CD14-positive monocyte (primary cell): ENCODE measurements at regions not wholly inside any gene's neighbourhood (a gene's known extent, or its start where the extent isn't known, plus 50 kb on each side); places are given as distances from the start of the nearest gene placed in this dataset.

Experiments used
- DNase-seq, 3 donors: peaks; one replicate each; pipeline ENCODE4 v3.0.0-alpha.2; 2011 to 2022
- H2AFZ ChIP-seq: 2 replicates; pipeline ENCODE4 v1.6.0; 2012; ENCODE audit warnings: mild to moderate bottlenecking, low read depth, low read length, inconsistent platforms; ENCODE audit not compliant: insufficient read depth, poor library complexity, severe bottlenecking
- H3K27ac ChIP-seq, 2 donors: 1 replicate in 1 of 2; 2 replicates in 1 of 2; pipeline ENCODE4 v1.5.1; 2012 to 2013; ENCODE audit warnings: low read length in 2 of 2, control low read depth in 1 of 2, inconsistent platforms in 1 of 2, low read depth in 1 of 2, mild to moderate bottlenecking in 1 of 2
- H3K27me3 ChIP-seq, 2 donors: one replicate each; pipeline versions ENCODE4 v1.6.0 to v1.6.1; 2011 to 2013; ENCODE audit warnings: low read length in 2 of 2; ENCODE audit not compliant: control insufficient read depth in 2 of 2, insufficient read depth in 2 of 2
- H3K36me3 ChIP-seq, 2 donors: replicated peaks in 1 of 2; 1 replicate in 1 of 2; 2 replicates in 1 of 2; pipeline versions ENCODE4 v1.5.1 to v1.6.1; 2012 to 2013; ENCODE audit warnings: low read length in 2 of 2, control low read depth in 1 of 2, inconsistent platforms in 1 of 2, mild to moderate bottlenecking in 1 of 2; ENCODE audit not compliant: insufficient read depth in 2 of 2, control insufficient read depth in 1 of 2
- H3K4me1 ChIP-seq, 2 donors: 1 replicate in 1 of 2; 2 replicates in 1 of 2; pipeline versions ENCODE4 v1.5.1 to v1.6.1; 2012 to 2013; ENCODE audit warnings: low read length in 2 of 2, control low read depth in 1 of 2, inconsistent platforms in 1 of 2, mild to moderate bottlenecking in 1 of 2, moderate library complexity in 1 of 2; ENCODE audit not compliant: insufficient read depth in 2 of 2, control insufficient read depth in 1 of 2
- H3K4me2 ChIP-seq: replicated peaks from 2 replicates; pipeline ENCODE3; 2012; ENCODE audit warnings: low read length, moderate library complexity, mild to moderate bottlenecking; ENCODE audit not compliant: poor library complexity, severe bottlenecking; ENCODE audit errors: extremely low read depth
- H3K4me3 ChIP-seq, 3 experiments: fragments of 200-600 bp in 1 of 3; sonication (generic) in 1 of 3; replicated peaks in 1 of 3; 1 replicate in 2 of 3; 2 replicates in 1 of 3; pipeline ENCODE4 v1.5.1; 2011 to 2013; ENCODE audit warnings: low read length in 3 of 3, mild to moderate bottlenecking in 3 of 3, control low read depth in 2 of 3, low read depth in 2 of 3, inconsistent platforms in 1 of 3, moderate library complexity in 1 of 3
- H3K79me2 ChIP-seq: 2 replicates; pipeline ENCODE4 v1.6.0; 2012; ENCODE audit warnings: mild to moderate bottlenecking, control low read depth, inconsistent platforms, low read length, moderate library complexity; ENCODE audit not compliant: insufficient read depth
- H3K9ac ChIP-seq: 2 replicates; pipeline ENCODE4 v1.6.0; 2017; ENCODE audit warnings: low read length, mild to moderate bottlenecking; ENCODE audit not compliant: insufficient read depth, poor library complexity, severe bottlenecking
- H3K9me3 ChIP-seq, 2 donors: replicated peaks in 1 of 2; 1 replicate in 1 of 2; 2 replicates in 1 of 2; pipeline versions ENCODE4 v1.5.1 to v1.6.1; 2012 to 2013; ENCODE audit warnings: low read length in 2 of 2, control low read depth in 1 of 2; ENCODE audit not compliant: control insufficient read depth in 1 of 2, insufficient read depth in 1 of 2
- H4K20me1 ChIP-seq: 2 replicates; pipeline ENCODE4 v1.6.0; 2012; ENCODE audit warnings: mild to moderate bottlenecking, low read length, control low read depth, moderate library complexity; ENCODE audit not compliant: insufficient read depth
- H3K27ac Mint-ChIP-seq, 7 donors: one replicate each; pipeline ENCODE4 v1.8.0; 2020; ENCODE audit warnings: mild to moderate bottlenecking in 7 of 7, mixed read lengths in 7 of 7, moderate library complexity in 6 of 7, inconsistent platforms in 2 of 7
- H3K27me3 Mint-ChIP-seq, 3 donors: one replicate each; pipeline ENCODE4 v1.8.0; 2021 to 2022; ENCODE audit warnings: low read depth in 3 of 3, mild to moderate bottlenecking in 3 of 3, mixed read lengths in 3 of 3, moderate library complexity in 3 of 3, inconsistent platforms in 1 of 3
- H3K36me3 Mint-ChIP-seq, 2 donors: one replicate each; pipeline ENCODE4 v1.8.0; 2020; ENCODE audit warnings: mixed read lengths in 2 of 2, inconsistent platforms in 1 of 2, mild to moderate bottlenecking in 1 of 2
- H3K4me1 Mint-ChIP-seq: one replicate; pipeline ENCODE4 v1.8.0; 2020; ENCODE audit warnings: mild to moderate bottlenecking, mixed read lengths
- H3K4me3 Mint-ChIP-seq, 2 donors: one replicate each; pipeline ENCODE4 v1.8.0; 2020; ENCODE audit warnings: mild to moderate bottlenecking in 2 of 2, mixed read lengths in 2 of 2, moderate library complexity in 1 of 2
- H3K9me3 Mint-ChIP-seq, 7 donors: one replicate each; pipeline ENCODE4 v1.8.0; 2020 to 2022; ENCODE audit warnings: mixed read lengths in 7 of 7, mild to moderate bottlenecking in 6 of 7, moderate library complexity in 6 of 7, inconsistent platforms in 2 of 7
- CTCF ChIP-seq: fragments of 200-600 bp; IDR thresholded peaks from one replicate; pipeline ENCODE4 v1.8.0; 2022; ENCODE audit warnings: antibody characterized with exemption, mild to moderate bottlenecking
- WGBS: methylation state at CpG from one replicate; pipeline ENCODE4 v1.1.5; 2013; ENCODE audit warnings: missing lambda C conversion rate; ENCODE audit not compliant: insufficient coverage; 5-methylcytosine and 5-hydroxymethylcytosine counted together
- intact Hi-C, 2 donors: fragments of 100-400 bp; cut with micrococcal nuclease; formaldehyde crosslinking; loops; one replicate each; pipeline versions ENCODE4 v1.15.0 to v1.15.1; 2023

GRCh38 chr3:104555728-104556127, 811.0 kb upstream of the ALCAM start:
- Histone ChIP-seq H3K36me3 (no peaks in the 10 kb centered on the region), H3K27me3 (no peaks in the 10 kb centered on the region), H3K27ac (no peak overlapping the region), H3K4me2 (no peak overlapping the region), H4K20me1 (no peaks in the 10 kb centered on the region), H3K4me3 (no peak overlapping the region), H3K9ac (no peak overlapping the region), H3K9me3 (no peaks in the 10 kb centered on the region), H3K4me1 (peaks cover 0 to 8% of the 10 kb centered on the region in 2 donors), H2AFZ (no peak overlapping the region), H3K79me2 (no peaks in the 10 kb centered on the region)
- TF ChIP-seq CTCF, result no peak
- Mint-ChIP-seq H3K27me3 (peaks cover 0 to 3% (median 2%) of the 10 kb centered on the region in 3 donors), H3K27ac (no peak overlapping the region), H3K36me3 (no peaks in the 10 kb centered on the region), H3K9me3 (peaks cover 0 to 4% (median 0%) of the 10 kb centered on the region in 7 donors), H3K4me1 (peaks cover 6% of the 10 kb centered on the region), H3K4me3 (no peak overlapping the region)
- intact Hi-C loops, result no loop called here
- no CpG with 5 or more reads among the region's 1 CpG for WGBS
- no peak for DNase-seq

- peak overlapping the region in 2 of 7 donors; percentile 5 to 57 for H3K27ac Mint-ChIP-seq
- H3K36me3 ChIP-seq, result no peaks in the 10 kb centered on the region
- no peaks in the 10 kb centered on the region for H4K20me1 ChIP-seq
- no peaks in the 10 kb centered on the region for H3K27me3 ChIP-seq
- H3K4me3 ChIP-seq, result no peak overlapping the region
- TF ChIP-seq CTCF, result no peak
- DNase-seq, result peak in 1 of 3 donors; percentile 3
- no peak overlapping the region for H3K4me2 ChIP-seq
- peaks cover 0 to 3% (median 0%) of the 10 kb centered on the region in 3 donors for H3K27me3 Mint-ChIP-seq
- H3K4me3 Mint-ChIP-seq, result no peak overlapping the region
- 34% methylated on average over 2 of the region's 4 CpGs for WGBS
- no peaks in the 10 kb centered on the region for H3K36me3 Mint-ChIP-seq
- H3K79me2 ChIP-seq, result no peaks in the 10 kb centered on the region
- H3K27ac ChIP-seq, result no peak overlapping the region
- intact Hi-C loops, result no loop called here
- H3K9me3 Mint-ChIP-seq, result peaks cover 0 to 4% (median 0%) of the 10 kb centered on the region in 7 donors
- H2AFZ ChIP-seq, result no peak overlapping the region
- no peak overlapping the region for H3K9ac ChIP-seq
- peaks cover 6% of the 10 kb centered on the region for H3K4me1 Mint-ChIP-seq
- H3K9me3 ChIP-seq, result no peaks in the 10 kb centered on the region
- H3K4me1 ChIP-seq, result peaks cover 0 to 8% of the 10 kb centered on the region in 2 donors
These were observed 810.2 kb upstream of the ALCAM start for GRCh38 chr3:104556372-104557078.
